HepG2 (cell line): ENCODE measurements at regions not wholly inside any gene's neighbourhood (a gene's known extent, or its start where the extent isn't known, plus 50 kb on each side); places are given as distances from the start of the nearest gene placed in this dataset.

Source experiments
- ARID3A ChIP-seq: IDR thresholded peaks from 2 replicates; pipeline ENCODE4 v1.6.1; 2012; ENCODE audit warnings: low read depth, low read length, improper control_type of control experiment
- CENPX ChIP-seq: sonication (generic); formaldehyde crosslinking; IDR thresholded peaks from 2 replicates; pipeline ENCODE4 v1.9.0; 2021; ENCODE audit warnings: mild to moderate bottlenecking, missing genetic modification reagents, moderate library complexity
- FOSL2 ChIP-seq: sonication (generic); formaldehyde crosslinking; IDR thresholded peaks from 2 replicates; pipeline ENCODE4 v1.4.0; 2020; ENCODE audit warnings: missing genetic modification reagents
- GFI1 ChIP-seq: sonication (generic); formaldehyde crosslinking; IDR thresholded peaks from 2 replicates; pipeline ENCODE4 v1.5.0; 2020; ENCODE audit warnings: missing genetic modification reagents, mild to moderate bottlenecking, borderline replicate concordance
- HINFP ChIP-seq: sonication (generic); formaldehyde crosslinking; IDR thresholded peaks from 2 replicates; pipeline ENCODE4 v1.4.0; 2020; ENCODE audit warnings: low read depth, mild to moderate bottlenecking, missing genetic modification reagents
- ISX ChIP-seq: sonication (generic); formaldehyde crosslinking; conservative IDR thresholded peaks from 2 replicates; pipeline ENCODE4 v1.5.0; 2020; ENCODE audit warnings: missing genetic modification reagents
- KLF12 ChIP-seq: sonication (generic); formaldehyde crosslinking; IDR thresholded peaks from 2 replicates; pipeline ENCODE4 v1.4.0; 2020; ENCODE audit warnings: missing genetic modification reagents, borderline replicate concordance
- MLLT10 ChIP-seq: sonication (generic); formaldehyde crosslinking; IDR thresholded peaks from 2 replicates; pipeline ENCODE4 v1.4.0; 2020; ENCODE audit warnings: missing genetic modification reagents
- MXI1 ChIP-seq: IDR thresholded peaks from 3 replicates; pipeline ENCODE4 v1.6.1; 2012; ENCODE audit warnings: low read depth, low read length, inconsistent platforms, borderline replicate concordance
- PAF1 ChIP-seq: IDR thresholded peaks from 2 replicates; pipeline ENCODE4 v1.6.1; 2016; ENCODE audit warnings: missing genetic modification reagents, missing compliant biosample characterization
- POLR2G ChIP-seq: fragments of 200-400 bp; formaldehyde crosslinking; IDR thresholded peaks from 2 replicates; pipeline ENCODE4 v1.6.1; 2018; ENCODE audit warnings: mild to moderate bottlenecking, low read depth, low read length, moderate library complexity
- RARA ChIP-seq: IDR thresholded peaks from 2 replicates; pipeline ENCODE4 v1.6.1; 2016; ENCODE audit warnings: missing genetic modification reagents, missing compliant biosample characterization
- SATB2 ChIP-seq: sonication (generic); formaldehyde crosslinking; IDR thresholded peaks from 2 replicates; pipeline ENCODE4 v1.5.0; 2020; ENCODE audit warnings: missing genetic modification reagents
- SMARCE1 ChIP-seq: fragments of 450-650 bp; IDR thresholded peaks from 2 replicates; pipeline ENCODE4 v1.6.1; 2017; ENCODE audit warnings: borderline replicate concordance
- ZBTB3 ChIP-seq: sonication (generic); formaldehyde crosslinking; IDR thresholded peaks from 2 replicates; pipeline ENCODE4 v1.4.0; 2020; ENCODE audit warnings: low read depth, mild to moderate bottlenecking, moderate library complexity, missing genetic modification reagents, borderline replicate concordance
- ZBTB39 ChIP-seq: sonication (generic); formaldehyde crosslinking; IDR thresholded peaks from 2 replicates; pipeline ENCODE4 v1.5.0; 2020; ENCODE audit warnings: missing genetic modification reagents
- ZBTB42 ChIP-seq: sonication (generic); formaldehyde crosslinking; IDR thresholded peaks from 2 replicates; pipeline ENCODE4 v1.5.0; 2020; ENCODE audit warnings: mild to moderate bottlenecking, missing genetic modification reagents
- ZEB1 ChIP-seq: IDR thresholded peaks from 2 replicates; pipeline ENCODE4 v1.6.1; 2012; ENCODE audit warnings: mild to moderate bottlenecking, low read depth, inconsistent platforms; ENCODE audit not compliant: insufficient replicate concordance
- ZHX1 ChIP-seq: sonication (generic); formaldehyde crosslinking; IDR thresholded peaks from 2 replicates; pipeline ENCODE4 v1.8.1; 2022; ENCODE audit warnings: low read depth, mild to moderate bottlenecking, missing genetic modification reagents
- ZNF12 ChIP-seq: sonication (generic); formaldehyde crosslinking; IDR thresholded peaks from 2 replicates; pipeline ENCODE4 v1.5.0; 2020; ENCODE audit warnings: missing genetic modification reagents
- ZNF362 ChIP-seq: sonication (generic); formaldehyde crosslinking; IDR thresholded peaks from 2 replicates; pipeline ENCODE4 v1.4.0; 2020; ENCODE audit warnings: missing genetic modification reagents, mild to moderate bottlenecking, borderline replicate concordance
- ZNF549 ChIP-seq: sonication (generic); formaldehyde crosslinking; IDR thresholded peaks from 2 replicates; pipeline ENCODE4 v1.5.0; 2020; ENCODE audit warnings: missing genetic modification reagents
- ZNF780A ChIP-seq: sonication (generic); formaldehyde crosslinking; IDR thresholded peaks from 2 replicates; pipeline ENCODE4 v1.8.0; 2022; ENCODE audit warnings: mild to moderate bottlenecking, missing genetic modification reagents, moderate library complexity

GRCh38 chr15:53434174-53434678 lies 325.2 kb downstream of the WDR72 start (continued):
- TF ChIP-seq ZNF549 (CRISPR knock-in tag) (no peak), ZEB1 (peak; percentile 55), HINFP (CRISPR knock-in tag) (no peak), ZBTB3 (CRISPR knock-in tag) (no peak), SMARCE1 (no peak), ZNF780A (CRISPR knock-in tag) (no peak), CENPX (CRISPR knock-in tag) (no peak), ZBTB42 (CRISPR knock-in tag) (no peak), PAF1 (CRISPR knock-in tag) (no peak), ZNF12 (CRISPR knock-in tag) (no peak), ISX (CRISPR knock-in tag) (no peak), MLLT10 (CRISPR knock-in tag) (no peak), ARID3A (peak; percentile 57; the same call in 1 of the 2 replicates), RARA (CRISPR knock-in tag) (peak; percentile 95), POLR2G (no peak), ZBTB39 (no peak), ZNF362 (peak; percentile 74; the same call in 1 of the 2 replicates), SATB2 (CRISPR knock-in tag) (no peak), MXI1 (no peak), ZHX1 (CRISPR knock-in tag) (no peak), FOSL2 (peak; percentile 53; the same call in 1 of the 2 replicates), KLF12 (no peak), GFI1 (CRISPR knock-in tag) (peak; percentile 93)
